Vagina (tissue), 2 donors: ENCODE measurements at regions not wholly inside any gene's neighbourhood (a gene's known extent, or its start where the extent isn't known, plus 50 kb on each side); places are given as distances from the start of the nearest gene placed in this dataset.

ENCODE experiments used
- DNase-seq, 2 donors: peaks; one replicate each; pipeline ENCODE4 v3.0.0-alpha.2; 2017; ENCODE audit errors: extremely low spot score in 2 of 2
- H3K27ac ChIP-seq: fragments of 200-600 bp; sonication (generic); one replicate; pipeline ENCODE4 v1.5.1; 2019
- H3K27me3 ChIP-seq: fragments of 200-600 bp; sonication (generic); one replicate; pipeline ENCODE4 v1.5.1; 2019
- H3K36me3 ChIP-seq, 2 donors: fragments of 200-600 bp; sonication (generic); one replicate each; pipeline ENCODE4 v1.5.1; 2017 to 2019
- H3K4me1 ChIP-seq: fragments of 200-600 bp; sonication (generic); one replicate; pipeline ENCODE4 v1.5.1; 2019
- H3K4me3 ChIP-seq, 2 donors: fragments of 200-600 bp; sonication (generic); 1 replicate in 1 of 2; 2 replicates in 1 of 2; pipeline ENCODE4 v1.5.1; 2016 to 2019
- H3K9me3 ChIP-seq: fragments of 200-600 bp; sonication (generic); one replicate; pipeline ENCODE4 v1.5.1; 2019
- CTCF ChIP-seq, 3 experiments: fragments of 450-650 bp in 2 of 3; fragments of 200-600 bp in 1 of 3; sonication (generic) in 1 of 3; IDR thresholded peaks; one replicate each; pipeline ENCODE4 v1.5.1; 2017 to 2019; ENCODE audit warnings: antibody characterized with exemption in 3 of 3, mild to moderate bottlenecking in 2 of 3, moderate library complexity in 2 of 3
- POLR2A ChIP-seq, 2 donors: fragments of 450-650 bp; IDR thresholded peaks; one replicate each; pipeline ENCODE4 v1.6.1; 2017; ENCODE audit warnings: antibody characterized with exemption in 2 of 2, mild to moderate bottlenecking in 2 of 2, moderate library complexity in 2 of 2
- POLR2AphosphoS5 ChIP-seq, 2 donors: sonication (generic); formaldehyde crosslinking; IDR thresholded peaks; one replicate each; pipeline ENCODE4 v1.9.0; 2017; ENCODE audit warnings: antibody characterized with exemption in 2 of 2, mild to moderate bottlenecking in 2 of 2, low read depth in 1 of 2; ENCODE audit not compliant: insufficient read depth in 1 of 2
- intact Hi-C: fragments of 100-400 bp; cut with DNase I; formaldehyde crosslinking; loops from one replicate; pipeline ENCODE4 v1.15.1; 2023

DNA sequence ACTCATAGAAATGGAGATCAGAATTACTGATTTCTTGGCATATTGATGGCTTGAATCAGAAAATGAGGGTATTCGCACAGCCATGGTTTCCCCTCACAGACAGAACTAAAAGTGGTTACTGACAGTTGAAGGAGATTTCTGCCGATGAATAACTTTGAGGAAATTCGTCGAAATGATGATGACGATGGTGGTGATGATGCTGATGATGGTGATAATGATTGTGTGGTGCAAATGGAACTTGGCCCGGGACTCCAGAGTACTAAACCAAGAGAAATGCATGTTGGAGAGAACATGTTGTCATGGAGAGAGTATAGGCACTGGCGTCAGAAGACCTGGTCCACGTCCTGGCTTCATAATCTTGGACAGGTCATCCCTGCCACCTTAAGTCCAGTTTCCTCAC, 163.2 kb downstream of the EVX1 start:
- DNase-seq, result no peak
- no peaks in the 10 kb centered on the region for H3K27me3 ChIP-seq
- H3K4me1 ChIP-seq, result no peaks in the 10 kb centered on the region
- no peak overlapping the region for H3K27ac ChIP-seq
- H3K9me3 ChIP-seq, result no peaks in the 10 kb centered on the region
- no peak overlapping the region for H3K4me3 ChIP-seq
- TF ChIP-seq POLR2A (IDR thresholded peaks at IDR 0.05) (no peak), POLR2AphosphoS5 (IDR thresholded peaks at IDR 0.05; ENCODE audit: insufficient read depth in 1 of 2, low read depth in 1 of 2) (no peak), CTCF (IDR thresholded peaks at IDR 0.05) (no peak)
- H3K36me3 ChIP-seq, result no peaks in the 10 kb centered on the region
- intact Hi-C loops, result no loop called here

GRCh38 chr7:27409311-27409710, 166.7 kb downstream of the EVX1 start:
- intact Hi-C loops, result no loop called here
- Histone ChIP-seq H3K27me3 (no peaks in the 10 kb centered on the region), H3K36me3 (no peaks in the 10 kb centered on the region), H3K9me3 (no peaks in the 10 kb centered on the region), H3K27ac (peak overlapping the region; percentile 56), H3K4me1 (no peaks in the 10 kb centered on the region), H3K4me3 (no peak overlapping the region)
- peak in 1 of 2 donors; percentile 85 for DNase-seq
- TF ChIP-seq POLR2AphosphoS5 (IDR thresholded peaks at IDR 0.05; ENCODE audit: insufficient read depth in 1 of 2, low read depth in 1 of 2), result no peak
- no peak for TF ChIP-seq CTCF (IDR thresholded peaks at IDR 0.05)
- TF ChIP-seq POLR2A (IDR thresholded peaks at IDR 0.05), result no peak

- Histone ChIP-seq H3K27me3 (no peaks in the 10 kb centered on the region), H3K4me3 (no peak overlapping the region), H3K4me1 (no peaks in the 10 kb centered on the region), H3K9me3 (no peaks in the 10 kb centered on the region), H3K27ac (peak overlapping the region; percentile 56), H3K36me3 (no peaks in the 10 kb centered on the region)
- DNase-seq, result peak in 1 of 2 donors; percentile 22
- TF ChIP-seq CTCF (IDR thresholded peaks at IDR 0.05) (no peak), POLR2AphosphoS5 (IDR thresholded peaks at IDR 0.05; ENCODE audit: insufficient read depth in 1 of 2, low read depth in 1 of 2) (peak; percentile 19 to 40)
- intact Hi-C loops, result no loop called here
Measured at GRCh38 chr7:27409776-27410175, 167.2 kb downstream of the EVX1 start.

DNA sequence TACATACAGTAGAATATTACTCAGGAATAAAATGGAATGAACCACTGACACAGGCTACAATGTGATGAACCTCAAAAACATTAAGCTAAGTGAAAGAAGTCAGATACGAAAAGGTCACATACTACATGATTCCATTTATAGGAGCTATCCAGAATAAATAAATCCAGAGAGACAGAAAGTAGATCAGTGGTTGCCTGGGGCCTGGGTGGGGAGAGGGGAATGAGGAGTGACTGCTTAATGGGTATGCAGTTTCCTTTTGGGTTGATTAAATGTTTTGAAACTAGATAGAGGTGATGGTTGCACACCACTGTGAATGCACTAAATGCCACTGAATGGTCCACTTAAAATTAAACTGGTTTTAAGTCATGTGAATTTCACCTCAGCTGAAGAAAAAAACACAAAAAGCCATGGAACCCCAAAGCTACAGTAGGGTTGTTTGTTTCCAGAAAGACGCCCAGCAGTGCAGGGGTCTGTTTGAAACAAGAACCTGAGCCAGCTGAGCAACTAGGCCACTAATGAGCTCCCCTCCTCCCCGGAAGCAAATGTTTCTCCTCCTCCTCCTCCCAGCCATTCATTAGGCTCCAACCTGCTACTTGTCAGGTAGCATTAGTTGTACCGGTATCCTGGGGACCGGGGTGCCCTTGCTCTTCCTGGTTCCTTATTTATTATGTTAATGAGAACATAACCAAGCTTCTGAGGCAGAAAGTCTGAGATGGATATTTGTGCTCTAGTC, 168.4 kb downstream of the EVX1 start:
- no peak for DNase-seq
- no peaks in the 10 kb centered on the region for H3K9me3 ChIP-seq
- no peak overlapping the region for H3K27ac ChIP-seq
- no peaks in the 10 kb centered on the region for H3K4me1 ChIP-seq
- intact Hi-C loops, result no loop called here
- H3K27me3 ChIP-seq, result no peaks in the 10 kb centered on the region
- H3K36me3 ChIP-seq, result no peaks in the 10 kb centered on the region
- TF ChIP-seq CTCF (IDR thresholded peaks at IDR 0.05), result no peak
- TF ChIP-seq POLR2AphosphoS5 (IDR thresholded peaks at IDR 0.05; ENCODE audit: insufficient read depth in 1 of 2, low read depth in 1 of 2), result no peak
- no peak for TF ChIP-seq POLR2A (IDR thresholded peaks at IDR 0.05)
- no peak overlapping the region for H3K4me3 ChIP-seq

GRCh38 chr7:27412164-27412563, 169.6 kb downstream of the EVX1 start:
- H3K27ac ChIP-seq, result no peak overlapping the region
- no peaks in the 10 kb centered on the region for H3K4me1 ChIP-seq
- TF ChIP-seq POLR2A (IDR thresholded peaks at IDR 0.05) (no peak), CTCF (IDR thresholded peaks at IDR 0.05) (no peak), POLR2AphosphoS5 (IDR thresholded peaks at IDR 0.05; ENCODE audit: insufficient read depth in 1 of 2, low read depth in 1 of 2) (no peak)
- intact Hi-C loops, result no loop called here
- no peaks in the 10 kb centered on the region for H3K36me3 ChIP-seq
- no peak overlapping the region for H3K4me3 ChIP-seq
- H3K27me3 ChIP-seq, result no peaks in the 10 kb centered on the region
- no peaks in the 10 kb centered on the region for H3K9me3 ChIP-seq
- no peak for DNase-seq
